HFF-Myc (cell line): ENCODE measurements at regions not wholly inside any gene's neighbourhood (a gene's known extent, or its start where the extent isn't known, plus 50 kb on each side); places are given as distances from the start of the nearest gene placed in this dataset.

Source experiments
- DNase-seq: peaks from one replicate; pipeline ENCODE4 v3.0.0-alpha.2; 2011; ENCODE audit warnings: low read depth; ENCODE audit errors: extremely low read depth
- H3K4me3 ChIP-seq: replicated peaks from 2 replicates; pipeline ENCODE4 v1.5.1; 2011; ENCODE audit warnings: low read depth, mild to moderate bottlenecking, control low read depth, low read length
- TF ChIP-seq, protein P1 (sequence below): IDR thresholded peaks from 2 replicates; pipeline ENCODE4 v1.5.1; 2012; ENCODE audit warnings: mild to moderate bottlenecking, low read depth, low read length, control low read depth; ENCODE audit errors: missing control alignments

DNA sequence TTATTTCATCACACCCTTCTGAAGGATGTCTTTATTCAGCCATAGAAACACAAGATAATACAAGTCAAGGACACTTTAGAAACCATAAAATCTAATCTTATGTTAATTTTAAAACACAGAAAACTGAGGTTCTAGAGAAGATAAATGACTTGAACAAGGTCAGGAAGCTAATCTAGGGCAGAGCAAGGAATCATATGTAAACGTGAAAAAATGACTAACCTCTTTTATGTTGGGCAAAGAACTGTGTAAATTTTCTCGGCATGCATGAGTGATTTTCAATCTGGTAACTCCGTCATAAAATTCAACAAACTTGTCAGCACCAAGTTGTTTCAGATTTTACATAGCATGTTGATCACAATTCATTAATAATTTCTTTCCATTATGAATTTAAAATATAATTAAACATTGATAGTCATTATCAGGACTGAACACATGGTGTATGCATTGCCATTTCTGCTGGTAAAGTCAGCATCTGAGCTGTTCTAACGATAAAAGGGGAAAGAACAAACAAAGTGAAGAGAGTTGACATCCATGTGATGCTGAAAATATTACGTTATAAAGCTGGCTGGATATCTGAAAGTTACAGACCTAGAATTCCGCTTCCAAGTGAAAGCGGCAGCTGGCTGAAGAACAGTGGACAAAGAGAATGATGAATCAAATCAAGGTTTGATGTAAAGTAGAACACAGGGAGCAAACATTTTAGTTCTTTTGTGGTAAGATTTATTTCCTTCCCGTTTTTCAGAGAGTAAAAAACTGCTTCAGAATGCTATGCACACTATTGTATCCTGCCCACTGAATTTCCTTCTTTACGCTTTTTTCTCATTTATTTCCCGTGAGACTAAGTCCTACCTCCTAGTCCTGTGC is 1037.4 kb upstream of the TMPRSS15 start:
- TF ChIP-seq, protein P1, sequence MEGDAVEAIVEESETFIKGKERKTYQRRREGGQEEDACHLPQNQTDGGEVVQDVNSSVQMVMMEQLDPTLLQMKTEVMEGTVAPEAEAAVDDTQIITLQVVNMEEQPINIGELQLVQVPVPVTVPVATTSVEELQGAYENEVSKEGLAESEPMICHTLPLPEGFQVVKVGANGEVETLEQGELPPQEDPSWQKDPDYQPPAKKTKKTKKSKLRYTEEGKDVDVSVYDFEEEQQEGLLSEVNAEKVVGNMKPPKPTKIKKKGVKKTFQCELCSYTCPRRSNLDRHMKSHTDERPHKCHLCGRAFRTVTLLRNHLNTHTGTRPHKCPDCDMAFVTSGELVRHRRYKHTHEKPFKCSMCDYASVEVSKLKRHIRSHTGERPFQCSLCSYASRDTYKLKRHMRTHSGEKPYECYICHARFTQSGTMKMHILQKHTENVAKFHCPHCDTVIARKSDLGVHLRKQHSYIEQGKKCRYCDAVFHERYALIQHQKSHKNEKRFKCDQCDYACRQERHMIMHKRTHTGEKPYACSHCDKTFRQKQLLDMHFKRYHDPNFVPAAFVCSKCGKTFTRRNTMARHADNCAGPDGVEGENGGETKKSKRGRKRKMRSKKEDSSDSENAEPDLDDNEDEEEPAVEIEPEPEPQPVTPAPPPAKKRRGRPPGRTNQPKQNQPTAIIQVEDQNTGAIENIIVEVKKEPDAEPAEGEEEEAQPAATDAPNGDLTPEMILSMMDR = no peak
- no peak for DNase-seq

DNA sequence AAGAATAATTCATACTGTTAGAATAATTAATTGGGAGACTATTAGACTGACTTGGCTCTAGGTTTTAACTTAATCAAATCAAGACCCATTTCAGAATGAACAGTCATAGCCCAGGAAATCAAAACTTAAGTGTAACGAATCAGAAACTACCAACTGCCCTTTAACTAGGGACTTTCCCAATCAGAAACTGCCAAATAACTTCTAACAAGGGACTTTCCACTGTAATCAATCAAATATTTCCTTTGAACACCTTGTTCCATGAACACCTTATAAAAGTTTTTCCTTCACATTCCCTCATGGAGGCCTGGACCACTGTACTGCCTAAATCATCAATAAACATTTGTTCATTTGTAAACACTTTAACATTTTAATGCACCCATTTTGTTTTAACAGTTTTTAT is 1054.7 kb upstream of the TMPRSS15 start:
- DNase-seq = no peak
- no peak overlapping the region for H3K4me3 ChIP-seq
- TF ChIP-seq, protein P1 = no peak

More for the DNA sequence above, 1037.4 kb upstream of the TMPRSS15 start:
- no peak overlapping the region for H3K4me3 ChIP-seq

DNA sequence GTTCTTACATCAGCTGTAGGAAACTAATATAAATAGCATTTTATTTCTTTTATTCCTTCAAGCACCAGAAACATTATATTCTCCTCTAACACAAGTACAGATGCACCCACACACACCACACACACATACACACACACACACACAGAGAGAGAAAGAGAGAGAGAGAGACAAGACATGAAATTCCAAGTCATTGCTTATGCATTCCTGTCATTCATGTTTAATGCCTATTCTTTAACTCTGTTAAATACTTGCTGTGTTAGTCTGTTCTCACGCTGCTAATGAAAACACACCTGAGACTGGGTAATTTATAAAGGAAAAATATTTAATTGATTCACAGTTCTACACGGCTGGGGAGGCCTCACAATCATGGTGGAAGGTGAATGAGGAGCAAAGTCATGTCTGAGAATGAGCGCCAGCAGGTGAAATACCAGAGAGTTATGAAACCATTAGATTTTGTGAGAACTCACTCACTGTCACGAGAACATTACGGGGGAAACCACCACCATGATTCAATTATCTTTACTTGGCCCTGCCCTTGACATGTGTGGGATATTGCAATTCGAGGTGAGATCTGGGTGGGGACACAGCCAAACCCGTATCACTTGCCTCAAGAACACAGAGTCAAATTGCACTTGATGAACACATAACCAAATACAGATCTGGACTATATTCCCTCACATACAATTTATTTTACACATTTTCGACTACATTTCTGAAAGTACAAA is 1058.1 kb upstream of the TMPRSS15 start:
- TF ChIP-seq, protein P1 = no peak
- DNase-seq = no peak
- H3K4me3 ChIP-seq = no peak overlapping the region

DNA sequence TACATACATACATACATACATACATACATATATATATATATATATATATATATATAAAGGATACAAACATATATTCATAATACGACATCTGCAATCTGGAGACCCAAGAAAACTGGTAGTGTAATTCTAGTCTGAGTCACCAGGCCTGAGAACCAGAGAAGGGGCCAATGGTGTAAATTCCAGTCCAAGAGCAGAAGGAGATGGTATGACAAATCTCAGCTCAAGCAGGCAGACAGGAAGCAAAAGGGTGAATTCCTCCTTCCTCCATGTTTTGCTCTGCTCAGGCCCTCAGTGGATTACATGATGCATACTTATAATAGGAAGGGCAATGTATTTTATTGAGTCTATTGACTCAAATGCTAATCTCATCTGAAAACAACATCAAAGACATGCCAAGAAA is 1060.4 kb upstream of the TMPRSS15 start:
- DNase-seq = no peak
- H3K4me3 ChIP-seq = no peak overlapping the region
- TF ChIP-seq, protein P1 = no peak

DNA sequence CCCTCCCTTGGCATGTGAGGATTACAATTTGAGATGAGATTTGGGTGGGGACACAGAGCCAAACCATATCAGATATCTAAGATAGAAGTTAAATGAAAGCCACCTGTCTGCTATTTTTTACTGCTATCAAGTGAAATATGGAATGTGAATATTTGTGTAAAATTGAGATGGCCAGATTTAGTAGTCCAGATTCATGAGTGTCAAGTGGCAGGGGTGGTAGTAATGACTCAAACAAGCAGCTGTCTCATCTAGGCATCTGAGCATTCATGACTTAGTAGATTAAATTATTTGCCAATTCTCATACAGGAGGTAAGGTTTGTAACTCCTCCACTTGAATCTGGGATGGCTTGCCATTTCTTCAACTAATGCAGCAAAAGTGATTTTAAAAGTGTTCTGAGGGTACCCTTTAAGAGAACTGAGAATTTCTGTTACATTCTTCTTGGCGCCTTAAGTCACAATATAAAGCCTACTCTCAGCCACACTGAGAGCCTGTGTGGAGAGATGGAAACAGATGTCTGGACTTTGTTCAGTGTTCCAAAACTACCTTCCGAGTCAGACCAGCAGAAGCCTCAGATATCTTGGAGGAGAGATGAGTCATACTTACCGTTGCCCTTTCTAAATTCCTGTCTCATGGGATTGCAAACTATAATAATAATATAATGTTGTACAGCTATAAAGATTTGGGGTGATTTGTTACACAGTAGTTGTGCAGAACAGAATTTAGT is 1065.6 kb upstream of the TMPRSS15 start:
- no peak overlapping the region for H3K4me3 ChIP-seq
- TF ChIP-seq, protein P1 = no peak
- DNase-seq = no peak

DNA sequence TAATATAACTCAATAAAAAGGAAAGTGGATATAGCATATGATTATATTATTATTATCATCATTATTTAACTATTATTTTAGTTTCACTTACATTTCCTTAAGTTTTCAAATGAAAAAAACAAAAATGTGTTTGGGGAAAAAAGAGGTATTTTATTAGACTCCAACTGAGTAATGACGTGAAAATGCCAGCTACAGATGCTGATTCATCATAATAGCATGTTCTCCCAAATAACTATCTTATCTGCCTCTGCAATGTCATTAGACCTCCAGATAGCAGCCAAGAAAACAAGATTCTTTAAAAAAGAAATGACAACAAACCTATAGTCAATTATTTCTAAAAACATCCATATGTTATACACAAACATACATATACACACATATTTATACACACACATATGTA is 1071.9 kb upstream of the TMPRSS15 start:
- DNase-seq = no peak
- no peak overlapping the region for H3K4me3 ChIP-seq
- TF ChIP-seq, protein P1 = no peak
